Progenitor cell of endocrine pancreas (in vitro differentiated cells): ENCODE measurements at regions not wholly inside any gene's neighbourhood (a gene's known extent, or its start where the extent isn't known, plus 50 kb on each side); places are given as distances from the start of the nearest gene placed in this dataset.

Experiments used
- DNase-seq: peaks from one replicate; pipeline ENCODE4 v3.0.0; 2021; ENCODE audit warnings: low spot score; ENCODE audit not compliant: unreplicated experiment
- H3K27ac Mint-ChIP-seq: 2 replicates; pipeline ENCODE4 v1.8.0; 2021; ENCODE audit warnings: mild to moderate bottlenecking, moderate library complexity, mixed read lengths
- H3K27me3 Mint-ChIP-seq: 2 replicates; pipeline ENCODE4 v1.8.0; 2021; ENCODE audit warnings: mixed read lengths
- H3K36me3 Mint-ChIP-seq: 2 replicates; pipeline ENCODE4 v1.8.0; 2022; ENCODE audit warnings: mixed read lengths; ENCODE audit not compliant: insufficient read depth
- H3K4me1 Mint-ChIP-seq: 2 replicates; pipeline ENCODE4 v1.8.0; 2021; ENCODE audit warnings: low read depth, mixed read lengths
- H3K4me3 Mint-ChIP-seq: 2 replicates; pipeline ENCODE4 v1.8.0; 2021; ENCODE audit warnings: low read depth, mild to moderate bottlenecking, moderate library complexity, mixed read lengths
- H3K9me3 Mint-ChIP-seq: 2 replicates; pipeline ENCODE4 v1.8.0; 2021; ENCODE audit warnings: low read depth, mixed read lengths
- CTCF ChIP-seq: fragments of 200-600 bp; sonication (generic); IDR thresholded peaks from one replicate; pipeline ENCODE4 v1.5.0; 2021; ENCODE audit warnings: antibody characterized with exemption, mild to moderate bottlenecking; ENCODE audit not compliant: unreplicated experiment

GRCh38 chr3:106457281-106458180 is 588.7 kb upstream of the CBLB start:
- Mint-ChIP-seq H3K27me3 (no peaks in the 10 kb centered on the region), H3K4me1 (no peaks in the 10 kb centered on the region), H3K4me3 (no peak overlapping the region), H3K27ac (no peak overlapping the region), H3K9me3 (no peaks in the 10 kb centered on the region), H3K36me3 (no peaks in the 10 kb centered on the region)
- no peak for TF ChIP-seq CTCF
- DNase-seq, result no peak

GRCh38 chr3:106458952-106459351 is 590.1 kb upstream of the CBLB start:
- Mint-ChIP-seq H3K9me3 (peaks cover 7% of the 10 kb centered on the region), H3K36me3 (no peaks in the 10 kb centered on the region), H3K27me3 (no peaks in the 10 kb centered on the region), H3K27ac (no peak overlapping the region), H3K4me3 (no peak overlapping the region), H3K4me1 (no peaks in the 10 kb centered on the region)
- DNase-seq, result no peak
- TF ChIP-seq CTCF, result no peak

- H3K4me1 Mint-ChIP-seq, result no peaks in the 10 kb centered on the region
- DNase-seq, result no peak
- H3K27ac Mint-ChIP-seq, result no peak overlapping the region
- H3K4me3 Mint-ChIP-seq, result no peak overlapping the region
- no peaks in the 10 kb centered on the region for H3K36me3 Mint-ChIP-seq
- H3K27me3 Mint-ChIP-seq, result no peaks in the 10 kb centered on the region
- peaks cover 18% of the 10 kb centered on the region for H3K9me3 Mint-ChIP-seq
- TF ChIP-seq CTCF, result no peak
Measured at GRCh38 chr3:106466881-106467280, 598.1 kb upstream of the CBLB start.

GRCh38 chr3:106473576-106474475 is 605.0 kb upstream of the CBLB start:
- no peak overlapping the region for H3K4me3 Mint-ChIP-seq
- no peaks in the 10 kb centered on the region for H3K27me3 Mint-ChIP-seq
- DNase-seq, result no peak
- no peak for TF ChIP-seq CTCF
- no peaks in the 10 kb centered on the region for H3K4me1 Mint-ChIP-seq
- H3K27ac Mint-ChIP-seq, result no peak overlapping the region
- no peaks in the 10 kb centered on the region for H3K36me3 Mint-ChIP-seq
- peaks cover 13% of the 10 kb centered on the region for H3K9me3 Mint-ChIP-seq

- Mint-ChIP-seq H3K27ac (no peak overlapping the region), H3K4me1 (no peaks in the 10 kb centered on the region), H3K36me3 (no peaks in the 10 kb centered on the region), H3K27me3 (no peaks in the 10 kb centered on the region), H3K9me3 (no peaks in the 10 kb centered on the region), H3K4me3 (no peak overlapping the region)
- no peak for TF ChIP-seq CTCF
- DNase-seq, result no peak
Measured at GRCh38 chr3:106482451-106482850, 613.6 kb upstream of the CBLB start.
